Superior temporal gyrus (tissue), 1 donor: ENCODE measurements at regions not wholly inside any gene's neighbourhood (a gene's known extent, or its start where the extent isn't known, plus 50 kb on each side); places are given as distances from the start of the nearest gene placed in this dataset.
"Not testable (repeated sequence)": the region's sequence is repeated elsewhere in the genome, so short reads cannot be mapped to it uniquely, and the experiment has no call there.

Experiments used
- DNase-seq: peaks from one replicate; pipeline ENCODE4 v3.0.0-alpha.2; 2016; ENCODE audit errors: extremely low spot score

DNA sequence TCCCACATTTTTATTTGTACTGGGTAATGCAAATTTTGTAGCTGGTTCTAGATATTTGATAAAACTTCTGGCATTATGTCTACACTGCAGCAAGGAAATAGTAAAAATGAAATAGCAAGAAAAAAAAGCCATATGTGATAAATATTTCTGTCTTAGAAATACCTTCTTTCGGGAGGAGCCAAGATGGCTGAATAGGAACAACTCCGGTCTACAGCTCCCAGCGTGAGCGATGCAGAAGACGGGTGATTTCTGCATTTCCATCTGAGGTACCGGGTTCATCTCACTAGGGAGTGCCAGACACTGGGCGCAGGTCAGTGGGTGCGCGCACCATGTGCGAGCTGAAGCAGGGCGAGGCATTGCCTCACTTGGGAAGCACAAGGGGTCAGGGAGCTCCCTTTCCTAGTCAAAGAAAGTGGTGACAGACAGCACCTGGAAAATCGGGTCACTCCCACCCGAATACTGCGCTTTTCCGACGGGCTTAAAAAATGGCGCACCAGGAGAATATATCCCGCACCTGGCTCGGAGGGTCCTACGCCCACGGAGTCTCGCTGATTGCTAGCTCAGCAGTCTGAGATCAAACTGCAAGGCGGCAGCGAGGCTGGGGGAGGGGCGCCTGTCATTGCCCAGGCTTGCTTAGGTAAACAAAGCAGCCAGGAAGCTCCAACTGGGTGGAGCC lies 461.4 kb downstream of the ZWINT start:
- DNase-seq, result not testable (repeated sequence)

DNA sequence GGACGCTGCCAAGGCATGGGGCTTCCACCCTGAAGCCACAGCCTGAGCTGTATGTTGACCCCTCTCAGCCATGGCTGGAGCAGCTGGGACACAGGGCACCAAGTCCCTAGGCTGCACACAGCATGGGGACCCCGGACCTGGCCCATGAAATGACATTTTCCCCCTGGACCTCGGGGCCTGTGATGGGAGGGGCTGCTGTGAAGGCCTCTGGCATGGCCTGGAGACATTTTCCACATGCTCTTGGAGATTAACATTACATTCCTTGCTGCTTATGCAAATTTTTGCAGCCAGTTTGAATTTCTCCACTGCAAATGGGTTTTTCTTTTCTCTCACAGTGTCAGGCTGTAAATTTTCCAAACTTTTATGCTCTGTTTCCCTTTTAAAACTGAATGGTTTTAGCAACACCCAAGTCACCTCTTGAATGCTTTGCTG lies 463.6 kb downstream of the ZWINT start:
- DNase-seq, result no peak

DNA sequence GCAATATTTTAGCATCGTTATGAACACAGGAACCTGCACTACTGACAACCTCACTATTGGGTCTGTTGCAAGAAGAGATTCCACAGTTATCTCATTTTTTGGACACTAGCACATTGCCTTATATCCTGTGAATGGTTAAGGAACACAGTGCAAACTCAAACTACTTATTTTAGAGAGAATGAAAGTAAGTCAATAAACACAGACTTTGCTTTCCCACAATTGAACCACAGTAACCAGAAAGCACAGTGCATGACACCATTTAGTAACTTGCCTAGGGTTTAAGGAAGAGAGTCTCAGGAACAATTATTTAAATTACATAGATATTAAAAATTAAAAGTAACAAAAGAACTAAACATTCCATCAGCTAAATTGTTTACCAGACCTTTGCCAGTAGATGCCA lies 468.8 kb downstream of the ZWINT start:
- DNase-seq, result no peak

DNA sequence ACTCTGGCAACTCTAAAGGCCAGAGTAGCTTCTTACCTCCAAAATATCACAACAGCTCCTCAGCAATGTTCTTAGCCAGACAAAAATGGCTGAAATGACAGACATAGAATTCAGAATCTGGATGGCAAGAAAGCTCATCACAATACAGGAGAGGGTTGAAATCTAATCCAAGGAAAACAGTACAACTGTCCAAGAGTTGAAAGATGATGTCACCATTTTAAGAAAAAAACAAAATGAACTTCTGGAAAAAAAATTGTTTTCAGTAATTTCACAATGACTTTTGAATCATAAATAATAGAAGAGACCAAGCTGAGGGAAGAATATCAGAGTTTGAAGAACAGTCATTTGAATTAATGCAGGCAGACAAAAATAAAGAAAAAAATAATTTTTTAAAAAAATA lies 479.5 kb downstream of the ZWINT start:
- DNase-seq, result no peak

DNA sequence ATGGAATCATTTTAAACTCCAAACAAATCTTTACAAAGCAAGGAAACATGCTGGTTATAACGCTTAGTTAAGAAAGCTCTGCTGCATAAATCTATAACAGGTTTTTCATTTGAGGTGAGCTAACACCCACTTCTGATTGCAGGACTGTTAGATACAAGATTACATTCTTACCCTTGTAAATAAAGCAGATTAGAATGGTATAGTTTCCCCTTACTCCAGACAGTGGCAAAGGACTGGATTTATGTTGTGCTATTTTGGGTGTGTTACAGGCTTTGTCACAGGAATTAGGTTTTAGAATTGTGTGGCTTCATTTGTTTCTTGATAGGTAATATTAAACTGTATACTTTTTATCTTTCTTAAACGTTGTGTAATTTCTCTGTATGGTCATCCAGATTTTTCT lies 487.6 kb downstream of the ZWINT start:
- no peak for DNase-seq

DNA sequence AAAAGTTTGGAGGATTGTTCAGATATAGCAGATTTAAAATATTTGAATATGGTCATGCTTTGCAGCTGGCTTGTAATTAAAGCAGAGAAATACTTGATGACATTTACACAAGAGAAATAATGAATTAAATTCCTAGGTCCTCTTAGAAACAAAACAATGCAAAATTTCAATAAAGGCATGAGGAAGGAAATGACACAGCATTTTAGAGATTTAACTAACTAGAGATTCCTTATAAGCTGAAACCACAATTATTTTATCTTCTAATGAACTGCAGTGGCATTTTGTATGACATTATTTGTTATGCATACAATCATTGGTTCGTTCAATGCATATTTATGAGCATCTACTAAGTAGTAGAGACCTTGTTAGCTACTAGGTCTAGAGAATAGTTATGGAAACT lies 490.9 kb downstream of the ZWINT start:
- no peak for DNase-seq

DNA sequence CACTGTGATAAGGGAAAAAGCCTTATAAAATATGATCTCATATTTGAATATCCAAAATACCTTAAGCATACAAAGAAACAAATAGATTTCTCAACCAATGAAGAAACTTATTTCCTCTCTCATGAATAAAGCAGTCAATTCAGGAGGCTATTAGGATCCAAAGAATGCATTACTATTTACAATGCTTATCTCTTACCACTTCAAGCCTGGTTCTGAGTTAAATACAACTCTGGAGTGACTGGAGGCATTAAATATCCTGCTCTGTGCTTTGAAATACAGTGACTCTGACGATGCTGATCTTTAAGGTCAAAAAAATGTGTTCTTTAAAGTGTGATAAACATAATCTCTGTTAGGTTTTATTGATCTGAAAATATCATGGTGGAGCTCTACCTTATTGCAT lies 493.2 kb downstream of the ZWINT start:
- no peak for DNase-seq

DNA sequence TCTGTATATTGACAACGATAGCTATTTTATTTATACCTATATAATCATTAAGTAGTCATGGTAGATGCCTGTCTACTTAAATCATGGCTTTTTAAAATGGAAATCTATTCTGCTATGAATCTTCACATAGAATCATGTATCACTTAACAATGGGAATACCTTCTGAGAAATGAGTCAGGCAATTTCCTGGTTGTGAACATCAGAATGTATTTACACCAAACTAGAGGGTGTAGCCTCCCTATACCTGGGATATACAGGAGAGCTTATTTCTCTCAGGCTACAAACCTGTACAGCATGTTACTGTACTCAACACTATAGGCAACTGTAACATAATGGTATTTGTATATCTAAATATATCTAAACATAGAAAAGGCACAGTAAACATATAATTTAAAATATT lies 502.3 kb downstream of the ZWINT start:
- no peak for DNase-seq

DNA sequence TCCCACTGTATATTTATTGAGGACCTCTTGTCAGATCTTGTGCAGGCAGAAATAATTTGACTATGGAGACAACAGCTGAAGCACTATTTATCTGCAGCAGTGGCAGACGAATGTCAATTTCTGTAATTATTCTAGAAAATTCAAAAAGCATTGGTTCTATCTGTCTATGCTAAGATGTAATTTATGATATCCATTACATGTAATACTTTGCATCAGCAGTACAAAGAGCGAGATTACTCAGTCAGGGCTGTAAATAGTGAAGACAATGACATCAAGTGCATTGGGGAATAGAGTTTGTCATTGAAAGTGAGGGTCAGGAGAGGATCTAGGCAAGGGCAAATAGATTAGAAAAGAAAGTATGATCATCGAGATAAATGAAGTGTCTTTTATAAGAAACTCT lies 508.2 kb downstream of the ZWINT start:
- DNase-seq, result no peak

DNA sequence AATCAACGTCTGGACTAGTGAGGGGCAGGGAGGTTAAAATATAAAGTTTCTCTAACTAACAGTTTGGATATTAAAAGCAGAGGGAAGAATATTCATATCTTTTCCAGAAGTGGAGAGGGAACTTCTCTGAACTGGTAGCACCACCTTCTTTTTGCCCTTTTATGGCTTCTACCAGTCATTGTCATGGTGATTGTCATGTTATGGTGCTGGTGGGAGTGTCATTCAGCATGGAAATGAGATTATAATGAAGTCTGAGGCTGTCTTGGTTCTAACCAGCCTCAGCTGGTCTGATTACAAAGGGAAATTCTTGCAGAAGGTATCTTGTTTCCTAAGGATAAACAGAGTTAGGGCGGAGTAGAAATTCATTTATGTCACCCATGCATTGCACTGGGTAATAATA lies 523.8 kb downstream of the ZWINT start:
- no peak for DNase-seq

DNA sequence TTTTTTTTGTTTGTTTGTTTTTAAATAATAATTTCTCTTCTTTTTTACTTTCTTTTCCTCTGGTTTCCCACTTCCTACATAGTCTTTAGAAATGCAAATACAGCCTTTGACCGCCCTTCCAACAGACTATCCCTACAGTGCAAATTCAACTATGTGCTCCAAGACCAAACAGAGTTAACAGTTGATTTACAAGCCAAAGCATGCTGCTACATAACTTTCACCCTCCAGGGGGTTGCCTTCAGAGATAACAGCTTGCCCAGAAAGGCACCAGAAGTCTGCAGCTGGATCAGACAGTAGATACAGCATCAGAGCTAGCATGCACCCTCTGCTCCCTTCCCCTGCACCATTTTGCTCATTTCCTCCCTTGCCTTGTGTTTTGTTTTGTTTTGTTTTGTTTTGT lies 539.0 kb downstream of the ZWINT start:
- no peak for DNase-seq

DNA sequence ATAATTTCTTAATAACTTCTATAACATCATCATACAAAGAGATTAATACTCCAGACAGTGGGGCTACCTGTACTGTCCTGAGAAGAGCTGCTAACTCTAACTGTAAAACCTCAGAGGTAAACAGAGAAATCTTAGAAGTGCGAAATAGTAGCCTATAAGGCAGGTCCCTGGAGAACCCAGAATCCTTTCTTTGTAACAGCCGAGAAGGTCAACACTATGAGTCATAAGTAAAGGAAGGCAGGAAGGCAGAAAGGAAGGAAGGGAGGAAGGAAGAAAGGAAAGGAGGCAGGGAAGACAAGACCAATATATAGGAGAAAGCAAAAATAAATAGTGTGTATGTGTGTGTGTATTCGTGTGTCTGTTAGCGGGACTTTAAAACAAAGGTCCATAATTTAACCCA lies 540.6 kb downstream of the ZWINT start:
- DNase-seq, result no peak

DNA sequence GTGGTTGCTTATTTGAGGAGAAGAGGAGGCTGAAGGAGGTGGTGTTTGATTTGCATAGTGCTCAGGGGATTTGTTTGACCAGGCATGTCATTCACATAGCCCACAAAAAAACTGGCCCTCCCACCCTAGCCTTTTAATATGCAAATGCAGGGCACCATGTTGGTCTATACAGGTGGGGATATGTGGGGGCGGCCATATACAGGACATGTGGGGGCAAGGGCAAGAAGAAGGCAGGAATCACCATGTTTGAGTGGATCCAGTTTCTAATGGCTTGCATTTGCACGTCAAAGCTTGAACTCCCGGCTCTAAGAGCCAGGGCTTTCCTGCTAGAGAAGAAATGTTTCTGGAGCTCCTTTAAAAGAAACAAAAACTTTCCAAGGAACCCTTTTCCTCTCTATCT lies 541.0 kb downstream of the ZWINT start:
- no peak for DNase-seq

DNA sequence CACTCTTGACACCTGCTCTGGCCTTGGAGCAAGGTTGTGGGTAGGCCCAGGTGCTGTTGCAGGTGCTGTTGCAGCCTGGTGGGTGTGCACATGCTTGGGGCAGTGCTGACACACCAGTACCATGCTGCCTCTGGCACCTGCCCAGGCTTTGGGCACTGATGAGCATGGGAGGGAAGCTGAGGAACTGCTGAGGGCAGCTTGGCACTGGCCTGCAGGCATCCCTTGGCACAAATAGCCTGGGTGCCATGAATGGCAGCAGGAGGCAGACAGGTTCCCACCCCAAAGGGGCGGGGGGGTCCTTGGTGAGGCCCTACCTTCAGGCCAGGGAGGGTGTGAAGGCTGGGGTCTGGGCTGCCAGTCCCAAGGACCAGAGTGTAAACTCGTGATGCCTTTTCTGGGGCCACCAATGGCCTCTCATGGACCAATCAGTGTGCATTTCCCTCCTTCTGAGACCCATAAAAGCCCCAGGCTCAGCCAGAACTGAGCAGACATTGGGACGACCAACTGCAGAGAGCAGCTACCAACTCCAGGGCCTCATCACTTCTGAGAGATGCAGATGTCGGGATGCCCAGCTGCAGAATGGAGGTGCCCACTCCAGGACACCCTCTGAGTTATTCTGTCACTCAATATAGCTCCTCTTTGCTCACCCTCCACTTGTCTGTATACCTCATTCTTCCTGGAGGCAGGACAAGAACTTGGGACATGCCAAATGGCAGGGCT lies 547.4 kb downstream of the ZWINT start:
- no peak for DNase-seq

DNA sequence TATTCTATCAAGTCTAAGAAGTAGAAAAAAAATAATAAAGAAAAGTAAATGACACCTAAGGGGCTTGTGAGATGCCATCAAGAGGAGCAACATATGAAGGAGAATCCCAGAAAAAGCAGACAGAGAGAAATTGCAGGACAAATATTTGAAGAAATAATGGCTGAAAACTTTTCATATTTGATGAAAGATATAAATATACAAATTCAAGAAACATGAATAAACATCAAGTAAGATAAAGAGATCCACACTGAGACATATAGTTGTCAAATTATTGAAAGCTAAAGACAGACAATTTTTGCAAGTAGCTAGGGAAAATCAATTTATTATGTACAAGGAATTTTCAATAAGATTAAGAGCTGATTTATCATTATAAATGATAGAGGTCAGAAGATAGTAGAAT lies 558.0 kb downstream of the ZWINT start:
- no peak for DNase-seq

DNA sequence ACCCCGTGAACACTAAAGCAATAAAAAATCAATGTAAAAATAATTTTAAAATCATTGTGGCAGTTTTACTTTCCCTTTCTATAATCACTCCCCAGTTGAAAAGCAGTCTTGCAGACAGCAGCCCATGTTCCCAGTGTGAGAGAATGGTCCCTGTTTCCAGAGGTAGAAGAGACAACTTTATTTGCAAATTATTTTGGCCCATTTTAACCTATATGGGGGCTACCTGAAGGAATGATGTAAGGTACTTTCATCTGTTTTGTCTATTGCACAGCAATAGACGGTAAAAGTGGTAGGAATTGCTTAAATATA lies 559.8 kb downstream of the ZWINT start:
- no peak for DNase-seq

DNA sequence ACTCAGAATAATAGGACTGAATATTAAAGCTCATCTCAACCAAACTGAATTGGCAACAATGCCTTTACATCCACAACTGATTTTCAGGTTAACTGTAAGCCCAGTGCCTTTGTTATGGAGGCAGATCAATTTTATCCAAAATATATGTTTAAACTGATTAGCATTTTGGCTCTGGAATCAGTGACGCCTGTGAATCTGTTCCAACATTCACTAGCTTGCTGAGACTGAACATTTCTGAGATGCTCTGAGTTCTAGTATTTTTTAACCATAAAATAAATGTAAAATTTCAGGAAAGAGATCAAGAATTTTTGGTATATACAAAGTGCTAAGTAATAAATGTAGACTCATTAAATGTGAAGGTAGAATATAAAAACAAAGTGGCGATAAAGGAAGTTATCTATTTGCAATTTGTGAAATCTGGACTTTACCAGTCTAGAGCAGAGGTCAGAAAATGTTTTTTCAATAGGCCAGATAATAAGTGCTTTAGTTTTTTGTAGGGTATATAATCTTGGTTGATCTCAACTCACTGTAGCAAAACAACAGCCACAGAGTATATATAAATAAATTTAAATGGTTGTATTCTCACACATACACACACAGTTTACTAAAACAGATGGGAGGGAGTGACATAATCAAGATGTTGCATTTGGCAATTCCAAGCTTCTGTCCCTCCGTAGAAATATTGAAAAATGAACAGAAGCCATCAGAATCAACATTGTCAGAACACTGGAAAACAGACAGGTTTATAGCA lies 560.3 kb downstream of the ZWINT start:
- no peak for DNase-seq

DNA sequence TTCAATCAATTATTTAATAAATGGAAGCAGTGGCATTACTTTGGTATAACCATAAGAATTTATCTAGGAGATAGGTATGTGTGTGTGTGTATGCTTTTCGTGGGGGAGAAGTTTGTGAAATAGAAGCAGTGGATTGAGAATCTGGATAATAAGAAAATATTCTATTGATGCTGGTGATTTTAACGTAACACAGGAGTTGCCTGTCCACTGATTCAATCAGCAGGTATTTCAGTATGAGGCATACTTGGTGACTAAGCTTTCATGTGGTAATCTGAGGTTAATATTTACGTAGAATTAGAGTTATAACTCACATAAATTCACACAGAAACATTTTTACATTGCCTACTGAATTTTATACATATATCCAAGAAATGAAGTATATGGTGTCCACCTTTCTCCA lies 568.0 kb downstream of the ZWINT start:
- DNase-seq, result no peak

DNA sequence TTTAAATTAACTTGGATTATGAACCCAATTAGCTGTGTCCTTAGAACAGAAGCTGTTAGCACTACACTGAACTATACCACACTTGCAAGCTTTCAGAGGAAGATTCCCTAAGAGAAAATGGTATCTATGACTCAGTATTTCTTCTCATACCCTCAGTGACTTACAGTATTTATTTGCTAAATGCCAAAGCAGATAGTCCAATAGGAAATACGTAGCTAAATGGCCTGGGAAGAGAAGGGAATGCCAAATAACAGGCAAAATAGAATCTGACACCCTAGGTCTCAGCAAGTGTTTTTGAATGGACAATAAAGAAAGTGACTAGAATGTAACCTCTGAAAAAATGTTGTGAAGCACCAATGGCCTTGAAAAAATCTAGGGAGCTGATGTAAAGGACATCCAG lies 570.8 kb downstream of the ZWINT start:
- DNase-seq, result not testable (repeated sequence)

DNA sequence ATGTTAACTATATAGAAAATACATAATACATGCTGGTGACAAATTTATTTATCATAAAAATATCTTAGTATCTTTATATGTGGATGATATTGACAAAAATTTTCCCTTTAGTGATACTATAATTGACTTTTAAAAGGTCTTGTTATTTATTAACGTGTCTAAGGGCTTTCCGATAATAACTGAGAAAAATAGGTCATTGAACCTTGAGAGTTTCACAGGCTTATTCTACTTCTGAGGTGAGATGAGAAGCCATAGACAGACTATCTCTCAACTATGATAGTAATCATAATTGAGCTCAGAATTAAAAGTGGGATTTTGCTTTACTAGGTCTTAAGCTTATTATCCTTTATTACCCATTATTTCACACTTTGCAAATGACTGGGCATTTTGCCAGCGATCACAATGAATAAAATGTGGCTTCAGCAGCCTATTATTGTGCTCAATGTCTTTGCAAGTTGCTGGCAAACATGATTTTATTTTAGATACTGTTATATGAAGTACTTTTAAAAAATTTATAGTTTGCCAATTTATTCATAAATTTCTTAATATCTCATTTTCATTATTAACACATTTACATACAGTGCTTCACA lies 574.5 kb downstream of the ZWINT start:
- DNase-seq, result no peak

DNA sequence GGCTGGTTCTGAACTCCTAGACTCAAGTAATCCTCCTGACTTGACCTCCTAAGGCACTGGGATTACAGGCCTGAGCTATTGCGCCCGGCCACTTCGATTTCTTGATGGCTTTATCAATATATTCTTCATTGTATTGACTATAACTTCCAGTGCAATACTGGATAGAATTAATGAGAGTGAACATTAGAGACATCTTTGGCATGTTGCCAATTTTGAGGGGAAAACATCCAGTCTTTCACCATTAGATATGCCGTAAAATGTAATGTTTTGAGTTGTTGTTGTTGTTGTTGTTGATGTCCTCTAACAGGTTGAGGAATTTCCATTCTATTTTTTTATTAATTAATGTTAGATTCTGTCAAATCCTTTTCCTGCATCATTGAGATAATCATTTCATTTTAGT lies 578.9 kb downstream of the ZWINT start:
- DNase-seq, result no peak

DNA sequence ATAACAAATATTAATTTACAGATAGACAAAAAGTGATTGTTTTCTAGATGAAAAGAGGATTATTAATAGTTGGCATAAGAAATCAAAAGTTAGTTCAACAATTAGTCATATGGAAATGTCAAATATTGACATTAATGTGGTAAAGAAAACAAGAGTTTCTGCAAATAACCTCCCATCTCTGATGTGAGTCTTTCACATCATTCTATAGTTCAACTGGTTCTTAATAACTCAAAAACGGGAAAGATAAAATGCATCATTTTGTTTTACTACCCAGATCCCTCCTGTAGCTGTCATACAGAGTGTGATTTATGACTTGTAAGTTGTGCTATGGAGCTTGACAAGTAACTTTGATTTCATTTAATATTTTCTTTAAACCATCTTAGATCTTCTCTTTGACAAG lies 594.8 kb downstream of the ZWINT start:
- no peak for DNase-seq

DNA sequence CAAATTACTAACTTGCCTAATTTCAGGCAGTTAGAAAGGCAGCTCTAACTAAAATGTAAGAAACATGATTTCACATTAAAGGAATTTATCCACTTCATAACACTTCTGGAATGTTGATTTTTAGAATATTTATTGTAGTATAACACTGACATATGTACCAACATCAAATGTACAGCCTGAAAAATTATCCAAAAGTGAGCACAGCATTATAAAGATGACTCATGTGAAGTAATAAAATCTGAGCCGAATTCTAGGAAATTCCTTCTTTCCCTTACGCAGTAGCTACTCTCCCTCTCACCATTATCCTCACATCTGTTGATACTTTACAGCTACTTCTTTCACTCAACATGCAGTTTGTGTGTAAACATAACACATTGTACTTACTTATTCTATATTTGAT lies 610.6 kb downstream of the ZWINT start:
- no peak for DNase-seq
